ENCODE measurements at regions not wholly inside any gene's neighbourhood (a gene's known extent, or its start where the extent isn't known, plus 50 kb on each side); places are given as distances from the start of the nearest gene placed in this dataset.

DNA sequence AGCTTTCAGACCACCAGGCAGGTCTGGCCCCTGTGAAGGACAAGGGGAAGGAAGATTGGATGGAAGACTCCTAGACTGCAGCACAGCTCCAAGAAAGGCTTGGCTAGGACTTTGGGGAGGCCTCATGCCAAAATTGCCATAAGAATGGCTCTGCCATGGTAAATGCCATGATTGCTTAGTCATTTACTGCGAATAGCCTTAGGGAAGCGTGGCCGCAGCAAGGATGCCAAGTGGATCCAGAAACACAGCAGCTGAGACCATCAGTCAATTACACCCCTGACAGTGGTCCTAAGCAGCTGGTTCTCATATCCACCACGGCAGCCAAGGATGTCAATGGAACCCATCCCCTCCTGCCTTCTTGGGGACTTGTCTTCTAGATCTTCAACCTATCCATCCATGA, 88.2 kb upstream of the AUTS2 start:
- no peak overlapping the region for H3K4me3 ChIP-seq (ENCODE audit: control insufficient read depth, low read depth, low read length)
- TF ChIP-seq, protein P1, sequence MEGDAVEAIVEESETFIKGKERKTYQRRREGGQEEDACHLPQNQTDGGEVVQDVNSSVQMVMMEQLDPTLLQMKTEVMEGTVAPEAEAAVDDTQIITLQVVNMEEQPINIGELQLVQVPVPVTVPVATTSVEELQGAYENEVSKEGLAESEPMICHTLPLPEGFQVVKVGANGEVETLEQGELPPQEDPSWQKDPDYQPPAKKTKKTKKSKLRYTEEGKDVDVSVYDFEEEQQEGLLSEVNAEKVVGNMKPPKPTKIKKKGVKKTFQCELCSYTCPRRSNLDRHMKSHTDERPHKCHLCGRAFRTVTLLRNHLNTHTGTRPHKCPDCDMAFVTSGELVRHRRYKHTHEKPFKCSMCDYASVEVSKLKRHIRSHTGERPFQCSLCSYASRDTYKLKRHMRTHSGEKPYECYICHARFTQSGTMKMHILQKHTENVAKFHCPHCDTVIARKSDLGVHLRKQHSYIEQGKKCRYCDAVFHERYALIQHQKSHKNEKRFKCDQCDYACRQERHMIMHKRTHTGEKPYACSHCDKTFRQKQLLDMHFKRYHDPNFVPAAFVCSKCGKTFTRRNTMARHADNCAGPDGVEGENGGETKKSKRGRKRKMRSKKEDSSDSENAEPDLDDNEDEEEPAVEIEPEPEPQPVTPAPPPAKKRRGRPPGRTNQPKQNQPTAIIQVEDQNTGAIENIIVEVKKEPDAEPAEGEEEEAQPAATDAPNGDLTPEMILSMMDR (IDR thresholded peaks at IDR 0.05; ENCODE audit: control insufficient read depth, insufficient read depth, low read depth, low read length, missing control alignments): no peak
- no peak for DNase-seq (ENCODE audit: low read depth)

DNA sequence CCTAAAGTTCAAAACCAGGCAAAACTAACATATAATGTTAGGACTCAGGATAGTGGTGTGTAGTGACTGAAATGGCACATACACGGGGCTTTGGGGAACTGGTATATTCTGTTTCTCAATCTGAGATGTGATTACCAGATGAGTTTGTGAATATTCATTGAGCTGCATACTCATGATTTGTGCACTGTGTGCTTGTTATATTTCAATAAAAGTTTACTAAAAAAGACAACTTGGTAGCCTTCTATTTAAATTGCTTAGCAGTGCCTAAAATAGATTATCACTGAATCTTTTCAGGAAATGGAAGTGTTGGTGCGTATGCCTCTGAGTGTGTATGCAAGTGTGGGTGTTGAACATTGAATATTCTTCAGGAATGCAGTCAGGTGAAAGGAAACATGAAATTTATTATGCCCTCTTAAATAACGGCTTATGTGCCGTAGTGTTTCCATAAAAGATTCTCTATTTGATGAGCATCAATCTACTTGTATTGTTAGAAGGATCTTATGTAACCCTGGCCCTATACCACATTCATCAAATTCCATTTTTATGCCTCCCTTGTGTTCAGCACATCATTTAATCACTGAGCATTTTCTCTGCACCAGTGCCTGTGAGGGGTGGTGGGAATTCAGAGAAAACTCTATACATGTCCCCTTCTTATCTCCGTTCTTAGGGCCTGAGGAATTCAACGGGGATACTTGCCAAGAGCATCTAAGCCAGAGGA, 82.6 kb upstream of the AUTS2 start:
- no peak for DNase-seq (ENCODE audit: low read depth)
- TF ChIP-seq, protein P1 (IDR thresholded peaks at IDR 0.05; ENCODE audit: control insufficient read depth, insufficient read depth, low read depth, low read length, missing control alignments): no peak

DNA sequence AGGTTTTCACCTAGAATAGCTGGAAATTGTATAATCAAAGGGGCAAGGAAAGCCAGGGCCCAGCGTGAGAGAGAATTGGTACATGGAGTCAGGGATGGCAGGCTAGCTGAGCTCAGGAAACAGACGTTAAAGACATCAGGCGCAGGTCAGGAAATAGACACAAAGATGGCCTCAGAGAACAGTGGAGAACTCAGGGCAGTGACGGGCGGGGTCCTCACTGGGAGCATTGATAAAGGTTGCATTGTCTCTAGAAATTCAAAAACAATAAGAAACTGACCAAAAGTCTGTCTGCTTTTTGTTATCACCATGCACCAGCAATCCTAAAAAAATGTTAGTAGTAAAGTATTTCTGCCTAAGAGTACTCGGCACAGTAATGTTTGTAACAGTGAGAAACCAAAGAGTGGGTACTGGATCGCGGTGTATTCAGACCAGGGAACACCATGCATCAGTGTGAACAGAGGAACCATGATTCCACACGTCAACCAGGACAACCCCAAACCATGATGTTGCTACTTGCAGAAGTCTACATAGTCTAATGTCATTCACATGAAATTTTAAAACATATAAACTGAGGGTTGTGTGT, 81.9 kb upstream of the AUTS2 start:
- TF ChIP-seq, protein P1 (IDR thresholded peaks at IDR 0.05; ENCODE audit: control insufficient read depth, insufficient read depth, low read depth, low read length, missing control alignments): no peak
- DNase-seq (ENCODE audit: low read depth): no peak
- no peak overlapping the region for H3K4me3 ChIP-seq (ENCODE audit: control insufficient read depth, low read depth, low read length)

More for the DNA sequence above, 82.6 kb upstream of the AUTS2 start:
- no peak overlapping the region for H3K4me3 ChIP-seq (ENCODE audit: control insufficient read depth, low read depth, low read length)

DNA sequence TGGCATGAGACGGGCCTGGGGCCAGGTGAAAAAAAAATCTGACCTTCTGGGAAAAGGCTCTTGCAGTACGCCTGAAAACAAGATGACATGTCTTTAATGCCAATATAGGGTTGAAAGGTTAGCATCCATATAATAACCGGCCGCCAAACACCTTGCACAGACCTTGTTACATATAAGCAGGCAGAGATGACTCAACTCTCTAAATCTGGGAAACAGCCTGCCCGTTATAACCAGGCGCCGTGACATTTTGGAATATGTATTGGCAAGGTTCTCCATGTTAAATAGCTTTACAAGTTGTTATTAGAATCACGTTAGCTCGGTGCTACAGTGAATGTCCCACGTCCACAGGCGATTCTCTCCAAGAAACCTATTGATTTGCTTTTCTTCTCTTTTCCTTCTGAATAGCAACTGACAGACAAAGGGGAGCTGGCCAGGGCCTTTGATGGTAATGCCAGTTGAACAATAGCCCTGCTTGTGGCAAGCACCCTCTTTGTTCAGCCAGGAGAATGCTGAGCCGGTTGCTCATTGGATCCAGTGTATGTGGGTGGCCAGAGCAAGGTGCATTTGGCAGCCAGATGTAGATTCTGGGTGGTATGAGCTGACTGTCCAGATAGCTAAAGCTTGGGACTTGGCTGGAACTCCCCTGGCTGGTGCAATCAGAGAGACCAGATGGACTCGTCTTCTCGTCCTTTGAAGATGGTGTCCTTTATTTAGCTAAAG, 80.1 kb upstream of the AUTS2 start:
- H3K4me3 ChIP-seq (ENCODE audit: control insufficient read depth, low read depth, low read length): no peak overlapping the region
- TF ChIP-seq, protein P1 (IDR thresholded peaks at IDR 0.05; ENCODE audit: control insufficient read depth, insufficient read depth, low read depth, low read length, missing control alignments): no peak
- DNase-seq (ENCODE audit: low read depth): no peak

DNA sequence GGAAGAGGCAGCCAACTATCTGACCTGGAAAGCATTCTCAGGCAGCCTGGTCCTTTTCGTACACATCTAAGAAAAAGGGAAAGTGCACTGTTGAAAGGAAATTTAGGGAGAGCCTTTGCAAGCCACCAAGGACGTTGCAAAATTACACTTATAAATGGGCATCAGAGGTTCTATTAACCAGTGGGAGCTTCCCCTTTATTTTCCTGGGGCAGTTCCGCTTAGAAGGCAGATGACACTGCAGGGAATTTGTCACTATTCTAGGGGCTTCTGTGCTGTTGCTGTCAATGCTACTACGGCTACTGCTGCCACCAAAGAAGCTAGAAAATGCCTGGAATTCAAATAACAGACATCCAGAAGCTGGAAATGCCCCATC, 79.6 kb upstream of the AUTS2 start:
- TF ChIP-seq, protein P1 (IDR thresholded peaks at IDR 0.05; ENCODE audit: control insufficient read depth, insufficient read depth, low read depth, low read length, missing control alignments): no peak
- no peak overlapping the region for H3K4me3 ChIP-seq (ENCODE audit: control insufficient read depth, low read depth, low read length)

DNA sequence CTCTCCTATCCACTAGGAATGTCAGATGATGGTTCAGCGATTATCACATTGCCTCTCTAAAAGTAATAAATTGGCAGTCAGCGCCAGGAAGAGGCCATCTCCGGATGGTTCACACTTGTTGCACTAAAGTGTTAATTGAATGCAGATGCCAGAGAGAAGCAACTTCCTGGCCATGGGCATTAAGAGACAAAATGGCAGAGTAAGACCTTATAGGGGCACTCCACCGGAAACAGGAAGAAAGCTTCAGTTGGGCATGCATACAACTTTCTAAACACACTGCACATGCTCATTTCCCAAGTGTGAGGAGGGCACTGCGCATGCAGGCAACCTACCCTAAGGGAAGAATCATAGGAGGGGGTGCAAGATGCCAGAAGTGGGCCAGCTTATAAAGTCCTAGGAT, 71.7 kb upstream of the AUTS2 start:
- no peak for DNase-seq (ENCODE audit: low read depth)
- H3K4me3 ChIP-seq (ENCODE audit: control insufficient read depth, low read depth, low read length): no peak overlapping the region
- TF ChIP-seq, protein P1 (IDR thresholded peaks at IDR 0.05; ENCODE audit: control insufficient read depth, insufficient read depth, low read depth, low read length, missing control alignments): no peak

More for the DNA sequence above, 79.6 kb upstream of the AUTS2 start:
- DNase-seq (ENCODE audit: low read depth): no peak
